SJSA1 (cell line): ENCODE measurements at regions not wholly inside any gene's neighbourhood (a gene's known extent, or its start where the extent isn't known, plus 50 kb on each side); places are given as distances from the start of the nearest gene placed in this dataset.
A peak's percentile ranks its signal among the peaks of the same experiment; 100 is the strongest.

Experiments used
- DNase-seq, 2 experiments: peaks; one replicate each; pipeline ENCODE4 v3.0.0-alpha.2; 2015 to 2020; ENCODE audit warnings: low spot score in 2 of 2, low read depth in 1 of 2
- H3K27ac ChIP-seq: fragments of 250-450 bp; sonication (Bioruptor Pico); 2 replicates; pipeline ENCODE4 v1.5.1; 2020; ENCODE audit warnings: mild to moderate bottlenecking, moderate library complexity
- H3K27me3 ChIP-seq: fragments of 250-450 bp; sonication (Bioruptor Pico); replicated peaks from 2 replicates; pipeline ENCODE4 v1.5.1; 2020; ENCODE audit warnings: mild to moderate bottlenecking, moderate library complexity
- H3K36me3 ChIP-seq: fragments of 250-450 bp; sonication (Bioruptor Pico); 2 replicates; pipeline ENCODE4 v1.5.1; 2020; ENCODE audit warnings: mild to moderate bottlenecking
- H3K4me1 ChIP-seq: fragments of 250-450 bp; sonication (Bioruptor Pico); replicated peaks from 2 replicates; pipeline ENCODE4 v1.6.1; 2021; ENCODE audit warnings: mild to moderate bottlenecking
- H3K4me3 ChIP-seq: fragments of 250-450 bp; sonication (Bioruptor Pico); 2 replicates; pipeline ENCODE4 v1.5.1; 2020; ENCODE audit warnings: mild to moderate bottlenecking
- H3K9me3 ChIP-seq: fragments of 250-450 bp; sonication (Bioruptor Pico); replicated peaks from 2 replicates; pipeline ENCODE4 v1.5.1; 2020; ENCODE audit warnings: mild to moderate bottlenecking

DNA sequence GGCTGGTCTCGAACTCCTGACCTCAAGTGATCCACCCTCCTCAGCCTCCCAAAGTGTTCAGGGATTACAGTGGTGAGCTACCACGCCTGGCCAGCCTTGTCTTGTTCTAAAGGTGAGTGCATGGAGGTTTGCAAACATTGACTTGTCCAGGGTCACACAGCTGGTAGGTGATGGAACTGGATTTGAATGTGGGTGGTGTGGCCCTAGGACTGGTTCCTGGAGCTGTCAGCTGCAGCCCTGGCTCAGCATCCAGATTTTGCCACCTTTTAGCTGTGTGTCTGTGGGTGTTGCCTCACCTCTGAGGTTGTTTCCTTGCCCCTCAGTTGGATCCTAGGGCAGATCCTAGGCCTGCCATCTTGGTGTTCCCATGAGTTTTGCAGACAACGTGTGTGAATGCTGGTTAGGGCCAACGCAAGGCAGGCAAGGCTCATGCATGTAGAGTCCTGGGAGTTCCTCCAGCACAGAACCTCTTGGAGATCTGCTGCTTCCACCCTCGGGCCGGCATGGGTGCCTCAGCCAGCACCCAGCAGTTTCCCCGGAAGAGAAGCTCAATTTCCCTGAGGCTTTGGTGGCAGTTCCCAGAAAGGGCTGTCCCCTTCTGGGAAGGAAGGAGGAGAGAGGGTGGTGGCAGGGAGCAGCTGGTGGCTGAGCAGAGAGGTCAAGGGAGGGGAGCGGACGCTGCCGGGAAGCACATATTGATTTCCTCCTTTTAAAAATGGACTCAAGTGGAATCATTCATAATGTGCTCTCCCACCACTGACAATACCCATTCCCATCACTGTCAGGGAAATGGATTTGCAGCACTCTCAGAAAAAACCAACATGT lies 127.6 kb upstream of the HS6ST1 start:
- H3K4me3 ChIP-seq = no peak overlapping the region
- H3K9me3 ChIP-seq = no peaks in the 10 kb centered on the region
- peak in 1 of 2 experiments; percentile 28 for DNase-seq
- no peaks in the 10 kb centered on the region for H3K27me3 ChIP-seq
- peaks cover 25% of the 10 kb centered on the region for H3K4me1 ChIP-seq
- no peak overlapping the region for H3K27ac ChIP-seq
- no peaks in the 10 kb centered on the region for H3K36me3 ChIP-seq

GRCh38 chr2:128446874-128447537 lies 128.3 kb upstream of the HS6ST1 start:
- DNase-seq = peak in 1 of 2 experiments; percentile 44
- H3K27me3 ChIP-seq = no peaks in the 10 kb centered on the region
- H3K4me3 ChIP-seq = no peak overlapping the region
- no peaks in the 10 kb centered on the region for H3K9me3 ChIP-seq
- H3K27ac ChIP-seq = no peak overlapping the region
- no peaks in the 10 kb centered on the region for H3K36me3 ChIP-seq
- peaks cover 18% of the 10 kb centered on the region for H3K4me1 ChIP-seq

DNA sequence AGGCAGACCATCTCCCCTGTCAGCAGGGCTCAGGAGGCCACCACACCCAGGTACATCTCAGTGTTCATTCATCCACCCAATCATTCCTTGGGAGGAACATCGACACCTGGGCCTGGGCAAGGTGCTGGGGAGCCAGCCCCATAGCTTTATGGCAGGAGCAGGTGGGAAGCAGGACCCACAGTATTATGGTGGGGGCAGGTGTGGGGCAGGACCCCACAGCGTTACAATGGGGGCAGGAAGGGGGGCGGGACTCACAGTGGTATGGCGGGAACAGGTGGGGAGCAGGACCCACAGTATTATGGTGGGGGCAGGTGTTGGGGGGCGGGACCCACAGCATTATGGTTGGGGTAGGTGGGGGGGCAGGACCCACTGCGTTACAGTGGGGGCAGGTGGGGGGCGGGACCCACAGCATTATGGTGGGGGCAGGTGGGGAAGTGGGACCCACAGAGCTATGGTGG lies 128.9 kb upstream of the HS6ST1 start:
- Histone ChIP-seq H3K4me1 (peaks cover 12% of the 10 kb centered on the region), H3K9me3 (no peaks in the 10 kb centered on the region), H3K27ac (no peak overlapping the region), H3K27me3 (no peaks in the 10 kb centered on the region), H3K4me3 (no peak overlapping the region), H3K36me3 (no peaks in the 10 kb centered on the region)
- peak in 1 of 2 experiments; percentile 26 for DNase-seq

- peaks cover 2% of the 10 kb centered on the region for H3K4me1 ChIP-seq
- no peak overlapping the region for H3K27ac ChIP-seq
These were observed 129.9 kb upstream of the HS6ST1 start for GRCh38 chr2:128448331-128449225.

DNA sequence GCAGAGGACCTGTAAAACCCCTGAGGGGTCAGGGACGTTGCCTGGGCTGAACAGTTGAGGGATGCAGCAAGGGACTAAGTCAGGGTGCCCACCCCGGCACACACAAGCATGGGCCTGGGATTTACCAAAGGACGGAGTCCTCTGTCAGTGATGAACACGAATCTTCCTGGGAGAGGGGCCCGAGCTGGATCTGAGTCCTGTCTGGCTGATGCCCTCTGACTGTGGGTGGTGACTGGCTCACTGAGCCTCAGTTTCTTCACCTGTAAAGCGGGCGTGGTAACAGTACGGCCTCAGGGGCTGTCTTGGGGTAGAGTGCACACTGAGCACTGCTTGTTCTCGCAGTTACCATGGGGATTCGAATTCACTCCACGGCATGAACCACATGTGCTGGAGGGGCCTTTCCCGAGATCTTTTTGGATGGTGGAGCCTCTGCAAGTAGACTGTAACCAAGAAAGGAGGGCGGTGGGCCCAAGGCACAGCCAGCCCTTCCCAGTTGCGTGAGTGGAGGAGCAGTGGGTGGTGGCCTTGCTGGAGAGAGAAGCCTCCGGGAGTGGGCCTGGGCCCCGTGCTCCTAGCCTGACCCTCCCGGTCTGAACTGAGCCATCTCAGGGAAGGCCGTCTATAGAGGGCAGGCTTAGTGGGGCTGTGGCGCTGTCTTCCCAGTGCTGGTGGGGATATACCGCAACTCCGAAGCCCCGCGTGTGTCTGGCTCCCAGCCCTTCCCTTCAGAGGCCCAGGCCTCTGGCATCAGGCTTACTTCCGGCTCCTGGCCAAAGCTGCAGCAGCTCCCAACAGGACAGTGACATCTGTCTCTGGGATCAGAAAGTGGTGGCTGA lies 130.8 kb upstream of the HS6ST1 start:
- Histone ChIP-seq H3K27ac (no peak overlapping the region), H3K4me1 (no peaks in the 10 kb centered on the region), H3K27me3 (no peaks in the 10 kb centered on the region), H3K4me3 (no peak overlapping the region), H3K9me3 (no peaks in the 10 kb centered on the region), H3K36me3 (no peaks in the 10 kb centered on the region)
- DNase-seq = peak in 1 of 2 experiments; percentile 37

More at GRCh38 chr2:128448331-128449225, 129.9 kb upstream of the HS6ST1 start:
- H3K27me3 ChIP-seq = no peaks in the 10 kb centered on the region
- DNase-seq = peak in 1 of 2 experiments; percentile 33
- no peaks in the 10 kb centered on the region for H3K9me3 ChIP-seq
- no peak overlapping the region for H3K4me3 ChIP-seq
- no peaks in the 10 kb centered on the region for H3K36me3 ChIP-seq

DNA sequence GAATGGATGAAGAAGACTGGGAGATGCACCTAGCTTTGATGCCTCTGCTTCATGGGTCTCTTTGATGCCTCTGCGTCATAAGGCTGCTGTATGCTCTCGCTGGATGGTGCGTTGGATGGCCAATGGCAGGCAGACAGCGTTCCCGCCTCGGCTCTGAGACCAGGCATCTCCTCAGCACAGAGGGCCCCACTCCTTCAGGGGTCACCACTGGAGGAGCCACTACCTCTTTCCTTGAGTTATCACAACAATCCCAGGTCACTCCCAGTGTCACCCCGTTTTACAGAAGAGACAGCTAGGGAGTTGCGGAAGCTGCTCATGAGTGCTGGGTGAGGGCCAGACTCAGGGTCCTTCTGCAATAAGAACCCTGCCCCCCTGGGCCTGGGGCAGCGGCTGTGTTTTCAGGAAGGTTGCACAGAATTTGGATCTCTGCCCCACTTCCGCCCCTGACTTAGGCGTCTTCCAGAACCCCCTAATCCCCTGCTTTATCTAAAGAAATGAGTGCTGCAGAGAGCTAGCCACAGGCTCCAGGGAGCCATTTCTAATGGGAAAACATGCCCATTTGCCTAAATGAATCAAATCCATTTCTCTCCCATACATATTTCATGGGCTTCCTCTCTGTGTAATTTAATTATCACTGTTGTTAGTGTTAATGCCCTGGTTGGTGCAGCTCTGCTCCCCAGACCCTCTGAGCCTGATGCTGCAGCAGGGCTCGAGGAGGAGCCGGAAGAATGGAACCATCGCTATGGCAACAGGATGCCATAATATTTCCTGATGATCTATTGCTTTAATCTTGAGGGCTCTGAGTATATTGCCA lies 131.8 kb upstream of the HS6ST1 start:
- no peaks in the 10 kb centered on the region for H3K4me1 ChIP-seq
- no peaks in the 10 kb centered on the region for H3K9me3 ChIP-seq
- no peak overlapping the region for H3K27ac ChIP-seq
- no peaks in the 10 kb centered on the region for H3K27me3 ChIP-seq
- H3K36me3 ChIP-seq = no peaks in the 10 kb centered on the region
- DNase-seq = peak in 1 of 2 experiments; percentile 37
- no peak overlapping the region for H3K4me3 ChIP-seq

DNA sequence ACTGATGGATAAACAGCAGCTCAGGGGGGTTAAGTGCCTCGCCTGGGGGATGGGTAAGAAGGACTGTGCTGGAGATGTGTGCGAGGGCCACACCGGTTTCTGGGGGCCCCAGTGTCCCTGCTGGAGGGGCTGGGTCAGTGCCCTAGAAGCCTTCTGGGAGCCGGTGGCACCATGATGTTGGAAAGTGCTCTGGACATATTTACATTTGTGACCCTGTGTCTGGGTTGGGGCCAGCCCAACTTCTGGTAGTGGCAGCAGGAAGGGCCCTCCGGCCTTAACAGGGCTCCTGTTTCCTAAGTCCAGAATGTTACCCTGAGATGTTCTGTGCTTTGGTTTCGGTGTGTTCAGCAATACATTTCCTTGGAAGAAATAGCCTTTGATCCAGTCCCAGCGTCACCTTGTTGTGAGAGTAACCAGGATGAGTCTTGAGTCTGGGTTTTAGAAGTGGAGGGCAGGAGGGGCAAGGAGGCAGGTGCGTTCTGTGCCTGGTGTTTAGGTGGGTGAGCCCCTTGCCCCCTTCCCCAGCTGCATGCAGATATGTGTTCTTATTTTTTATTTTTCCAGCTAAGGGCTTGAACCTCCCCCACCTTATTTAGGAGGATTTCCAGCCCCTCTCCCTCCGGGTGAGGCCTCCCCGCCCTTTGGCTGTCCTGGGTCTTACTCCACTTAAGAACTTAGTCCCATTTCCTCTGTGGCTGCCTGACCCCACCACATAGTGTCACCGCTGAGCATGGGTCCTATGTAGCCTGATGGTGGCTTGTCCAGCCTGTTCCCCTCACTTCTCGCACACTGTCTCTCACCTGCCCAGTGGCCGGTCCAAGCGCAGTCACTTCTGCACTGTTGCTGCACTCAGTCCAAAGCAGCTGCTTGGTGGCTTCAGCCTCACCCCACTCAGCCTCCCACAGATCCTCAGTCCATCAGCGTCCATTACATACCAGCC lies 132.7 kb upstream of the HS6ST1 start:
- Histone ChIP-seq H3K27ac (no peak overlapping the region), H3K9me3 (no peaks in the 10 kb centered on the region), H3K4me1 (no peaks in the 10 kb centered on the region), H3K36me3 (no peaks in the 10 kb centered on the region), H3K4me3 (no peak overlapping the region), H3K27me3 (no peaks in the 10 kb centered on the region)
- DNase-seq = peak in 1 of 2 experiments; percentile 36

DNA sequence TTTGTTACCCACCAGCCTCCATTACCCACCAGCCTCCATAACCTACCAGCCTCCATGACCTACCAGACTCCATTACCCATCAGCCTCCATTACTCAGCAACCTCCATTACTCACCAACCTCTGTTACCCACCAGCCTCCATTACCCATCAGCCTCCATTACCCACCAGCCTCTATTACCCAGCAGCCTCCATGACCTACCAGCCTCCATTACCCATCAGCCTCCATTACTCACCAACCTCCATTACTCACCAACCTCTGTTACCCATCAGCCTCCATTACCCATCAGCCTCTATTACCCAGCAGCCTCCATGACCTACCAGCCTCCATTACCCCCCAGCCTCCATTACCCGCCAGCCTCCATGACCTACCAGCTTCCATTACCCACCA lies 133.3 kb upstream of the HS6ST1 start:
- H3K9me3 ChIP-seq = no peaks in the 10 kb centered on the region
- no peaks in the 10 kb centered on the region for H3K36me3 ChIP-seq
- no peaks in the 10 kb centered on the region for H3K27me3 ChIP-seq
- H3K27ac ChIP-seq = no peak overlapping the region
- no peak overlapping the region for H3K4me3 ChIP-seq
- no peaks in the 10 kb centered on the region for H3K4me1 ChIP-seq
- peak in 1 of 2 experiments; percentile 5 for DNase-seq

DNA sequence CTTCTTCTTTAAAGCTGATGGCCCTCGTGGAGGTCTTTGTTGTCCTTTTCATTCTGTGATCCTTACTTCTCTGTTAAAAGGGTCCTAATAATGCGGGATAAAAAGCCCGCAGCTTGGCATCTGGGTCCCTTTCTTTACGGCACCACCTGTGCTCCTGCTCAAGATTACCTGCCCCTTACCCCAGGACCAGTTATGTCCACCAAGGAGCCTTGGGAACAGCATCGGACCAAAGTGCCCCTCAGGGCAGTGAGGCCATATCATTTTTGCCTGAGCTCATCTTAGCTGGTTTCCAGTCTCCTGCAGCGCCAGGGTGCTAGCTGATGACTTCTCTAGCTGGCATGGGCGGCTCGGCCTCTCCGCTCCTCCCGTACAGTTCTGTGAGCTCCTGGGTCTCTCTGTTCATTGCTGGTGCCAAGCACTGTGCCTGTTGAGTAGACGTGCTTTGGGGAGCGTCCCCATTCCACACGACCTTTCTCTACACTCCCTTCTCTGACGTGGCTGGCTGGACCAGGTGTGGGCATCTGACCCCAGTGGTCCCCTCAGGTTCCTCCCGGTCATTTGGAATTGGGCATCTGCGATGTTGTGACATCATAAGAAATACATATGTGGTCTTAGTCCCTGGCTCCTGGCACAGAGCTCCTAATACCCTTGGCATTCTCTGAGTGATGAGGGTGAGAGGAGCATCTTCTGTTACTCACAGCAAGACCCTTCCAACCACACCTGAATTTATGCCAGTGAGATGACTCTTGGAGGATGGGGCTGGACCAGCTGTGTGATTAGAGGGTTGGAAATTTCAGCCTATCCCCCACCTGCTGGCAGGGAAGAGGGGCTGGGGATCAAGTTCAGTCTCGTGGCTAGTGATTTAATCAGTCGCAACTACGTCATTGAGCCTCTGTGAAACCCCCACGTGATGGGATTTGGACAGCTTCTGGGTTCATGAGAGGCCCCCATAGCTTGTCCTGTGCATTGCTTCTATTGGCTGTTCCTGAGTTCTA lies 134.2 kb upstream of the HS6ST1 start:
- no peak overlapping the region for H3K4me3 ChIP-seq
- no peaks in the 10 kb centered on the region for H3K36me3 ChIP-seq
- no peaks in the 10 kb centered on the region for H3K27me3 ChIP-seq
- no peaks in the 10 kb centered on the region for H3K9me3 ChIP-seq
- H3K27ac ChIP-seq = no peak overlapping the region
- DNase-seq = peak in 1 of 2 experiments; percentile 27
- peaks cover 2% of the 10 kb centered on the region for H3K4me1 ChIP-seq

DNA sequence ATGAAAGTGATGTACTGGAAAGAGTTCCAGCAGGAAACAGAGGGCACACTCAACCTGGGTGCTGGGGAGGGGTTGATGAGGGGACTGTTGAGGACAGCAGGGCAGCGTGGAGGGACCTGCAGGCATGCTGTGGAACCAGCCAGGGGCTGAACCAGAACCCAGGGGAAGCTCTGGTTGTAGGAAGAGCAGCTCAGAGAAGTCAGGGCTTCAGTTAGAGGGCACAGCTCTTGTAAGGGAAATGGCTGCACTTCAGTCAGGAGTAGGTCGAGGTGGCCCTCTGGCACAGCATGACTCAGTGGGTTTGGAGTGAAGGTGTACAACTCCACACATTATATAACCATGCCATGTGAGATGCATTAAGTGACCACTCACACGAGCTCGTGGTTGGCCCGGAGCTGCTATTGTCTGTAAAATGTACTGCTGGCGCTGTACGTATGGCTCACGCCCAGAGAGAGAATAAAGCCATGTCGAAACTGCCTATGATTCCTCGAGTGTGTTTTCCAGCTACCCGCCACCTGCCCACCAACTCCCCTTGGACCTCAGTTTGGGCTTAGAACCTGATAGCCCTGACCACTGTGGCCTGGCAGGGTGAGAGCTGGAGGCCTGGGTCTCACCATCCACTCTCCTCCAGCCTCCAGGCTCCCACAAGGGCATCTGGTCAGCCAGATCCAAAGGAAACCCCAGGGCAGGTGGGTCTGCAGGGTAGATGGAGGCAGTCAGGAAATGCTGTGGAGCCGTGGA lies 136.5 kb upstream of the HS6ST1 start:
- H3K27me3 ChIP-seq = no peaks in the 10 kb centered on the region
- peak in 1 of 2 experiments; percentile 33 for DNase-seq
- H3K27ac ChIP-seq = no peak overlapping the region
- no peaks in the 10 kb centered on the region for H3K36me3 ChIP-seq
- peaks cover 19% of the 10 kb centered on the region for H3K4me1 ChIP-seq
- H3K9me3 ChIP-seq = no peaks in the 10 kb centered on the region
- H3K4me3 ChIP-seq = no peak overlapping the region
